Inferior parietal cortex (tissue), 1 donor: ENCODE measurements at regions not wholly inside any gene's neighbourhood (a gene's known extent, or its start where the extent isn't known, plus 50 kb on each side); places are given as distances from the start of the nearest gene placed in this dataset.

ENCODE experiments used
- DNase-seq: peaks from one replicate; pipeline ENCODE4 v3.0.0-alpha.2; 2016; ENCODE audit errors: extremely low spot score

DNA sequence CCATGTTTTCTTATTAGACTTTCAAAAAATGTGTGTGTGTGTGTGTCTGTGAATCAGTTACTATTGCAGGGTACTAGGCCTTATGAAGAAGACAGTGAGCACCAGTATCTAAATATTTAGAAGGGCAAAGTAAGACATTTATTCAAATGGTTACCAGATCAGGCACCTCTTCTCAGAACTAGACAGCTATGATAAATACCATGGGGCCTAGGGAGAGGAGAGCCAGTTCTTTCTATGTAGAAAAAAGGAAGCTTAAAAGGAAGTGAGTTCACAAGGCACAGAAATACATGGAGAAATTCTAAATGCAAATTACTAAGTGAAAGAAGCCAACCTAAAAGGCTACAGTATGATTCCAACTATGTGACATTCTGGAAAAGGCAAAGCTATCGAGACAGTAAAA lies 261.3 kb downstream of the SOX11 start:
- no peak for DNase-seq

DNA sequence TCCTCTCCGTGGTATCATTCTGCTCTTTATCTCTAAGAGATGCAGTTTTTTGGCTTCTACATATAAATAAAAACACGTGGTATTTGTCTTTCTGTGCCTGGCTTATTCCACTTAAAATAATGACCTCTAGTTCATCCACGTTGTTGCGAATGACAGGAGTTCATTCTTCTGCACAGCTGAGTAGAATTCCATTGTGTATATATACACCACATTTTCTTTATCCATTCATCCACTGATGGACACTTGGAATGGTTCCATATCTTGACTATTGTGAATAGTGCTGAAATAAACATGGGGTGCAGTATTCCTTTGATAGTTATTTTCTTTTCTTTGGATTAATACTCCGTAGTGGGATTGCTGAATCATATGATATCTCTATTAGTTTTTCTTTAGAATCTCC lies 262.3 kb downstream of the SOX11 start:
- DNase-seq: no peak

DNA sequence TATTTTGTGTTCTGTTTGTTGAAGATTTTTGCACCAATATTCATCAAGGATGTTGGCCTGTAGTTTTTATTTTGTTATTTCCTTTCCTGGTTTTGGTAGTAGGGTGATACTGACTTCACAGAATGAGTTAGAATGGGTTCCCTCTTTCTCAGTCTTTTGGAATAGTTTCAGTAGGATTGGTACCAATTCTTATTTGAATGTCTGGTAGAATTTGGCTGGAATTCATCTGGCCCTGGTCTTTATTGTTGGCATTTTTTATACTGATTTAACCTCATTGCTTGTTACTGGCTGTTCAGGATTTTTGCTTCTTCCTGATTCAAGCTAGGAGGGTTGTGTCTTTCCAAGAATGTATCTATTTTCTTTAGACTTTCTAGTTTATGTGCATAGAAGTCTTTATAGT lies 263.7 kb downstream of the SOX11 start:
- DNase-seq: no peak

DNA sequence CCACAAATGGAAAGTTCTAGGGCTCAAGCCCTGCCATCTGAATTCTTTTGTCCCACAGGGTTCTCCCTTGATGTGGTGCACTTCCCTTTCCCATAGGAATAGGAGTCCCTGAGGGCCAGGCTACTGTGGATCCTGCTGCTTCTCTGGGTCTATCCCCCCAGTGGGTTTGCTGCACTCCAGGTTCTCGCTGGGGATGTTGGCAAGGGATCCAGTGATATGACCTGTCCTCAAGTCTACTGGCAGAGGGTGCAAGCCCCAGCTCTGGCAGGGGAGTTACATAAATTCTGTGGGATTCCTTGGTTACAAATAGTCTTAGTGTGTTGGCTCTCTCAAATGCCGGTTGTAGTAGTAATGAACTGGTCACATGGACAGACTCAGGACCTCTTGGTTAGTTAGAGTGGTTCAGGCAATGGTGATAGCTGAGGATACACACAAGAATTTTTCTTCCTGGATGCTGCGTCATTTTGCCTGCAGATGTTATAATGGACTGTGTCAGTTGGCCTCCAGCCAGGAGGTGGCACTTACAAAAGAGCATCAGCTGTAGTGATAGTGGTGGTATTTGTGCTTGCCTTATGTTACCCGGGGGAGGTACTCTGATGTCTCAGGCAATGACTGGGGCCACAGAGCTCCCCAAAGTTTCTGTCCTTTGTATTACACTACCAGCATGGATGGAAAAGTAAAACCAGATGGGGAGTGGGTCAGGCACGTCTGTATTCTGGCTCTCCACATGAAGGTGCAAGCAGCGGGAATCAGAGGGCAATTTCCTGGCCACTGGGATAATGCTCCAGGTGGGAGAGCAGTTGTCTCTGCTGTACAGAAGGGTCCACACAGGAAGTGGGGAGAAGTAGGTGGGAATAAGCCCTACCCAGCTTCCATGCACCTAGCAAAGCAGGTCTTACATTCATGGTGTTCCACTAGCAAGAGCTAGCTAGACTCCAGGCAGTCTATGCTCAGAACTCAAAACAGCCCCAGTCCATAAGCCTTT lies 267.9 kb downstream of the SOX11 start:
- no peak for DNase-seq

DNA sequence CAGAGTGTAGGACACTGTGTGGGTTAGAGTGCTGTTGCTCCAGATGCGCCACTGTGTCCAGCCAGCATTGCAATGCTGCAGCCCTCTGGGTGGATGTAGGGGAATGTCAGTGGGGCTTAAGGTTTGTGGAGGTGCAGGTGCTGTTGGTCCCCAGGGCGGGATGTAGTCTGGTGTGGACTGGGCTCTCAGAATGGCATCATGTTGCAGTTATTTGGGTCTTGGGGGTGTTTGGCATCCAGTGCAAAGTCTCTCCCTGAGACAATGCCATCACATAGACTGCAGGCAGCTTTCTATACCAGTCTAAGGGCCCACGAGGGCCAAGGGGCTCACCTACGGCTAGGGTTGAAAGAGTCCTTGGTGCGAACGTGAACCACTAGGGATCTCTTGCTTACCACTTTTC lies 275.3 kb downstream of the SOX11 start:
- DNase-seq: no peak

DNA sequence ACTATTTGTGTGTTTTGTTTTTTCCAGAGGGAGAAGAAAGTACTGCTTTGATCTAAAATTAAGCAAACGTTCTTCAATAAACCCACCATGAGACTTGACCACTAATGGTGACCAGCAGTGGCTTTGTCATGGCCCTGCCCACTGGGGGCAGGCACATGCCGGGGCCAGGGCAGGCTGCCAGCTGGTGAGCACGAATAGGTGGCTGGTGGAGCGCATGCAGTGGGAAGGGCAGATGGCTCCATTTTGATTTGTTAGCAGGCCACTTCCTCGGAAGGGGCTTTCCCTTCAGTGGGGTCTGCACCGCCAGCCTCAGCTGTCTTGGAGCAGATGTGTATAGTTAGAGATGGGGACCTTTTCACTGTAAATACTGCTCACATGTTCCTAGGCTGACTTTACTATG lies 277.1 kb downstream of the SOX11 start:
- DNase-seq: no peak

DNA sequence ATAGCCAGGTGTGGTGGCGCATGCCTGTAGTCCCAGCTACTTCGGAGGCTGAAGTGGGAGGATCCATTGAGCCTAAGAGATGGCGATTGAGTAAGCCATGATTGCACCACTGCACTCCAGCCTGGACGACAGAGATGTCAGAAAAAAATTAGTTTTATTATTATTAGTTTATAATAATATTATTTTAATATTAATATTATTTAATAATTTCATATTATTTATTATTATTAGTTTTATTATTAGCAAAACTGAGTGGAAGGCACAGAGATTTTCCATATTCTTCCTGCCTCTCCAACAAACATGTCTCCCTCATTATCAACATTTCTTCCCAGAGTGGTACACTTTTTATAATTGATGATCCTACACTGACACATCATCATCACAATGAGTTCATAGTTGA lies 278.2 kb downstream of the SOX11 start:
- DNase-seq: no peak

DNA sequence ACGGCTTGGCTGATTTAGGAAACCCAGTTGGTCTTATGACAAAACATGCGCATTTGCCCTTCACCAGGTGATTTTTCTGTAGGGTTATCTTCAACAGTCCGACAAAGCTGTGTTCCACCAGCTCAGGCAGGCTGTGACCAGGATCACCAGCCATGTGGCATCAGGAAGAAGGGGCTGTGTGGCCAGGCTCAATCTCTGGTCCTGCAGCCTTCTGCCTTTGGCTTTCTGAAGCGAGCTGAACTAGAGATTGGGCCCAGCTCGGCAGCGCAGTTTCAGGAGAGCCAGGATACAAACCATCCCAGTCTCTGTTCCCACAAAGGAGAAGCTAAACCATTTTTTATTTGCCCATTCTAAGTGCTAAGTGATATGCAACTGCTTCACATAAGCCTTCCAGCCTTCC lies 282.3 kb downstream of the SOX11 start:
- no peak for DNase-seq

DNA sequence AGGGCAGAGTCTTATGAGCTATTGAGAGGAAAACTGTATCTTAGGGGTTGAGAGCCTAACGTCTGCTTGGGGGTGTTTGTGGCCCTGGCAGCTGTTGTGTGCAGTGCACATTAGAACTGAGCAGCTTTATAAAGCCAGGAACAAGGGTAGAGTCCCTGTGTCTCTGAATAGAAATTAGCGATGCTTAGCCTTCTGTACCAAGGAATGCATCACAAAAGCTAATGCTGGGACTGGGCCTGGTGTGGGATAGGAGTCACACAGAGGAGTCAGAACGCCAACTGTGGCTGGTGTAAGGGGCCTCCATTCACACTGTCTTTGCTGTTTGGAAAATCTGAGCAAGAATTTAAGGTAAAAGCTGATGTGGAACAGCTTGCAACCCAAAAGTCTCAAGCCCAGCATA lies 283.2 kb downstream of the SOX11 start:
- no peak for DNase-seq

DNA sequence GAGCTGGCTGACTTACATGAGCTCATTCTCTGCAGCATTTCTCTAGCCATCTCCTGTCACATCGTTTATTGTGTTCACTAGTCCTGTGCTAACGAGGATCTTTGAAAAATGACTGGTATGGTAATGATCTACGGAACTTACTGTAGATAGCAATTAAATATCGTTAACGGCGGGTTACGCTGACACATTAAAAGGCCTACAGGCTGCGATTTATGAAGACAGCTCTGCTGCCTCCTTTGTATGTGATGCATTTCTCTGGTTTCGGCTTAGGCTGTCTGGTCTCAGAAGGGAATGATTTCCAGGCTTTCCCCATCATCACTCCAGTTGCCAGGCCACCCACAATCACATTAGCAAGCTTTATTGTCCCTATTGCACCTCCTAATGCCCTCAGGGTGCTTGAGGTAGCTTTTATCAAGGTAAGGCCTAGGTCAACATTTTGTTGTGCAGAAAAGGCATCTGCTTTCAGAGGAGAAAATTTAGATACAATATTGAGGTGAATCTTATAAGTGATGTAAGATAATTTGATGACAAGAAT lies 284.4 kb downstream of the SOX11 start:
- no peak for DNase-seq

DNA sequence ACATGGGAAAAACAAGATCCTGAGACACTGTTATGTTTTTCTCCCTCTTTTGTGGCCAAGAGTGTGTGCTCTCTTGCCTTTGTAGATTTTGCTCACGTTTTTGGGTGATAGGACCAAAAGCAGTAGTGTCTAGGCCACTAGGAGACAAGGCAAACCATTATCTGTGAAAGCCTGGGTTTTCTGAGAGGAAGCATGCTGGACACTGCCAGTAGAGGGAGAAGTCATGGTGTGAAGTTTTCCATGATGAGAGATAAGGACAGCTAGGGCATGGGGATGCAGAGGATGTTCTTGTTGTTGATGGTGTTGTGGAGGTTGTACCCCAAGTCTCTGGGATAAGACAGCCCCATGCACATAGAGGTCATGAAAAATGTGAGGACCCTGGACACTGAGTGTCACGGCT lies 285.3 kb downstream of the SOX11 start:
- DNase-seq: no peak

DNA sequence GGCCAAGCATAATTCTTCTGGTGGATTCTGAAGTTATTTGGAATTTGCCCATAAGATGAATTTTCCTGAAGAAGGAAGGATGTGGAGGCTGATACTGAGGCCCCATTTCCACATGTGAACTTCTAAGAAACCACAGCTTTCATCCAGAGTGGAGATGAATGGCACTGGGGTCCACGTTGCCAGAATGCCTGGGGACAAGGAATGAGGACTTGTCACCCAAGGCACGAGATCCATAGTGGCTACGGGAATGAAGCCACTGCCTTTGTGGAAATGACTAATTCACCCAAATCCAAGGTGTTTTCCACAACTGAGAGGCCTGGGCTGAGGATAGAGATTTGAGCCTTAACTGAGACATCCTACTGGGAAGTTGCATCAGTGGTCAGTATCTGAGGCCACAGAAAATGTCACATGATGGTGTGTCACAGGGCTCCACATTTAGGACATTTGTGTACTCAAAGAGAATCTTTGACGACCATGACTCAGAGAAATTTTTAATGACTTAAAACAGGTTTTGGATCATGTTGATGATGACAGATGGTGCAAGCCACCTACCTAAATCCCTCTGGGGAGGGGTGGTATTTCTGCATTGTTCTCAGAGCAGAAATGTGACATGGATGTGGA lies 286.1 kb downstream of the SOX11 start:
- no peak for DNase-seq

DNA sequence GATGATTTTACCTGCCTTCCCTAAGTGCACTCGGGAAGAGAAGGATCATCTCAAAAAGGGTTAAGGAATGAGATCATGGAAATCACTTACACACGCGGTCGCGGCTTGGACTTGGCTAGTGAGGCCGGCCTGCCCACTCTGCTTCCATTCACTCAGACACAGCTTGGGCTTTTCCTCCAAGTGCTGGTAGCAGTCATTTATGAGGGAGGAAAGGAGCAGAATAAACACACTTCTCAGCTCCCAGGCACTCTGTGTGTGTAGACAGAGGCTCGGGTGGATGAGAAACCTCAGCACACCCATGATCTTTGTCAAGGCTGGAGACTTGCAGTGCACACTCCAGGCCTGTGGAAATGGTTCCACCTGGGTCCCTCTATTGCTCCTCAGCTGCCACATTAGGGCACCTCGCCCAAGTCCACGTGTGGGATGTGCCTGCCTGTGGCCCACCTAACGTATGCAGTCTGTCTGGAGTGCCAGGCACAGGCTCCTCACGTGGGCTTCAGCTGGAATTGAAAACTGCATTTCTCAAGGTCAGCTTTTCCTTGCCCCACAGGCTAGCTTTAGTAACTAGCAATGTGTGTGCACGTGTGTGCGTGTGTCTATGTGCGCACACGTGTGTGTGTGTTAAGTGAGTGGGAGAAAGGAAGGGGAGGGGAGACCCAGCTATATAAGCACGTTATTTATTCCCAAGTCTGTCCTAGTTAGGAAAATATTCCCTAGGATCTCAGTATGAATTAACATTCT lies 288.4 kb downstream of the SOX11 start:
- no peak for DNase-seq

DNA sequence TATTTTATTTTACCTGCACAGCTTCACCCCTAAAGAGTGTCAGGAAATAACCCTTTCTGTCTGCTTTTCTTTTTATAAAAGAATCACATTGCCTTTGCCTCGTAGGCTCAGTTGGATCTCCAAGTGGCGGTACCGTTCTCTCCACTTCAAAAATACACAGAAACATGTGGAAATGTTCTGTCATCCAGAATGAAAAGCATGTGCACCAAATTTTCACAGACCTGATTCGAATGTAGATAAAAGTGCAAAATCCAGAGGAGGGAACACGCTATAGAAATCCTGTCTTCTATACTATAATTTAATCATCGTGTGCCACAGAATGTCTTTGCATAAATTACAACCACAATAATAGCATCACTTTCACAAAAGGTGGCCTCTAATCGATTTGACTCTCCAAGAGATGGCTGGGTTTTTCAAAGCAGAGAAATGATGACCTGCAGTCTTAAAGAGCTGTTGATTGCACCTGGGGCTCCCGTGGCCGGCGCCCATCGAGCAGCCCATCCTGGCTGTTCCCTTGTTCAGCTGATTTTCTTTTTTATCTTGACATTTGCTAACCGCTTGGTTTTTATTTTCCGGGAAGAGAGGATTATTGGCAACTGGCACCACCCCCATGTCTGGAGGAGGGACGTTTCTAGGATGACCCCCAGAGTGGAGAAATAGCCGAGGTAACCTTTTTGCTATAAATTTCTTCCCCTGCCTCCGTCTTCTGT lies 290.2 kb downstream of the SOX11 start:
- no peak for DNase-seq

DNA sequence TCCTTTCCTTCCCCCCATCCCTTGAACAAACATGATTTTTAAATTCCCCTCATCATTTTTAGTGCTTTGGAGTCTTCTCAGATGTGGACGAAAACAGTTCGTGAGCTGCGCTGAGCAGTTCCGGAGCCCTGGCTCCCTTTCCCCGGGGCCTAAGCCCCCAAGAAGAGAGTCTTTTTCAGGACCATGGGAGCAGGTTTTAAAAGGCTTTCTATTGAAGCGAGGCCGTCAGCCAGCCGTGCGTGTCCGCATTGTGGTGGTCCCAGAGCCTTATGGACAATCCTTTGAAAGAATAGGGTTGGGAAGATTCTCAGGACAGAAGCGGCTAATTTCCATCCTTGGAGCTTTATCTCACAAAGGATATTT lies 290.7 kb downstream of the SOX11 start:
- DNase-seq: no peak

DNA sequence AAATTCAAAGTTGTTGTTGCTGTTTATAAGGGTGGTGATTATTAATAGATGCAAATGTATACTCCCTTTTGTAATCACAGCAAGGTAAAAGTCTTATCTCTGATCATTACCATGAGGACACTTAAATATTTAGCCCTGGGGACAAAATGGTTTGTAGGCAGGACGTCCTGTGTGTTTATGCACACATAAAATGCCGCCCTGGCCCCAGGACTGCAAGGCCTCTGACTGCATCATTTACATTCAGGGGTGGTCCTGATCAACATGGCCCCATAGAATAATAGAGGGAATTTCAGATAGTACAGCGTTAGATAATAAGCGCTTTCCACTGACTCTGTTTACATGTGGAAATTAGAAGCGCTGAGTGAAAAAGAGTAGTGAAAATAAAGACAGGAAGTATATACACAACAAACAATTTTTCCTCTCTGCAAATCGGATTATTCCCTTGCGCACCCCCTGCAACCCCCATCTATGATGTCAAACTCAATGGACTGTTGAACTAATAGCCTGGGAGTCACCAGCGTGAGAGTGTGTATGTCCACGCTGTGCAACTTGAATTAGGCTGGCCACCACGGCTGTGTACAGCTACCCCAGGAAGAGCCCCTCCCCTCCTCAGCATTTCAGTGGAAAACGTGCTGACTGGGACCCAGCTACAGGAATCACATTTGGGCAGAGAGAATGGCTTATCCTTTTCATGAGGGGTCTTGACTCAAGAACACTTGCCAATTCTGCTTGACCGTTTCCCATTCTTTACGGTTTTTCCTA lies 291.5 kb downstream of the SOX11 start:
- DNase-seq: no peak

DNA sequence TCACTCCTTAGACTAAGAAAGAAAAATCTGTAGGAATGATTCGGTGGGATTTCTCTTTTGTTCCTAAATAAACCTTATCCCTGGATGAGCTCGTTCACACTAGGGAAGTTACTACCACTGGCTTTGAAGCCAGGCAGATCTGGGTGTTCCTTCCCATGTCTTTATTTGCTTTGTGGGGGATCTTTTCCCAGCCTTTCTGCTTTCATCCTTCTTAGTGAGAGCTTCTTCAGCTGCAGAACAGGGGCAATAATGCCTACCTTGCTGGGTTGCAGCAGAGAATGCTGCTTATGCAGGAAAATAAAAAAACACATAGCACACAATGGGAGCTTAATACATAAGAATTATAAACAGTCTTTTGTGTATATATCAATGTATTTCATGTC lies 292.1 kb downstream of the SOX11 start:
- no peak for DNase-seq

DNA sequence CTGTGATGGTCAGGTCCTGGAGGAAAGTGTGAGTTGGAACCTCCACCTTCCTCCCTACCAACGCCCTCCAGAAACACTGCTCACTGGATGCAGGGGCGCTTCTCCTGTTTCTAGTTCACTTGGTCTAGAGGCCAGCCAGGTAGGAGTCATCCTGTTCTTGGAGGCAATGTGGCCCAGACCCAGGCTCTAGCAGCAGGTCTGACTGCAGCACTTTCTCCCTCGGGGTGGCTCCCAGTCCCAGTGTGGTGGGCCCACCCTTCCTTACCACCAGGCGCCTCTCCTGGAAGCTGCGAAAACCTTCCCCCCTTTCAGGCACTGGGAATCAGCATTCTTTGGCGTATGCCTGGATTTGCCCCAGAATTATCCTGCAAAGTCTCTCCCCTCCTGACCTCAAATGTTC lies 292.8 kb downstream of the SOX11 start:
- no peak for DNase-seq

DNA sequence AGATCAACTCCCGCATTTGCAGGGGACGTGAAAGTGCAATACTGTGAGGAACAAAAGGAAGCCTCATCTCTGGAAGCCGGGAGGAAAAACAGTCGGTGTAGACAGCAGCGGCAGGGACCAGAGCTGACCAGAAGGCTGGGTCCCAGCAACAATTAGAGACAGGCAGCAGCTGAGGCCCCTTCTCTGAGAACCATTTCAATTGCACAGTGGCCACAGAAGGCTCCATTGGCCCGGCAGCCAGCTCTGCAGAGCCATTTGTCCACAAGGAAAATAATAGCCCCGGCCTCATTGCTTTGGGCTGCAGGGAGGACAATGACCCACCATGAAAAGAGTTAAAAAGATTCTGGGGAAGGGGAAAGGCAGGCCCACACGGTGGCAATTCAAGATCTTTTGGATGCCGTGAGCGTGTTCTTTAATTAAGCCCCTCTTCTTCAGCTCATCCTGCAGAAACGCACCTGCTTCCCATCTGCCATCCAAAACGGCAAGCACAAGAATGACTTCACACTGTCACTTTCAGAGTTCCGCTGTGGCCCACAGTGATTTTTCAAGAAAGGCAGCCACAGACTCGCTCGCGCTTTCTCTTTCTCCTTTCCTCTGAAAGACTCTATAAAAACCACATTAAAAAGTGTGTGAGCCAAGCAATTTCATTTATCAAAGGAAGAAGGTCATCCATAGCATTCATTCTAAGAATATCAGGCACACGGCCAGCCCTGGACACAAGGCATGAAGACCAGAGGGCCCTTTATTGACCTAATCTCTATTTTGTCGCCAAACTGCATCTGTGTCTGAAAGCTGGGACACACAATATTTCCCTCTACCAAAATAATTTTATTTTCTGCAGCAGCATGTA lies 293.6 kb downstream of the SOX11 start:
- no peak for DNase-seq
